Ovary (tissue), 7 donors: ENCODE measurements at regions not wholly inside any gene's neighbourhood (a gene's known extent, or its start where the extent isn't known, plus 50 kb on each side); places are given as distances from the start of the nearest gene placed in this dataset.

Experiments used
- DNase-seq, 5 donors: peaks; one replicate each; pipeline ENCODE4 v3.0.0-alpha.2; 2019 to 2020
- H3K27ac ChIP-seq, 2 donors: fragments of 200-600 bp; one replicate each; pipeline versions ENCODE4 v1.5.1 to v1.8.0; 2019 to 2022
- H3K27me3 ChIP-seq: fragments of 200-600 bp; one replicate; pipeline ENCODE4 v1.8.0; 2022
- H3K36me3 ChIP-seq: fragments of 200-600 bp; sonication (generic); one replicate; pipeline ENCODE4 v1.5.1; 2019
- H3K4me1 ChIP-seq: one replicate; pipeline ENCODE4 v1.8.1; 2013; ENCODE audit warnings: mild to moderate bottlenecking, moderate library complexity; ENCODE audit not compliant: insufficient read depth
- H3K4me3 ChIP-seq: fragments of 200-600 bp; sonication (generic); one replicate; pipeline ENCODE4 v1.5.1; 2017
- H3K9me3 ChIP-seq, 2 donors: fragments of 200-600 bp in 1 of 2; sonication (generic) in 1 of 2; one replicate each; pipeline versions ENCODE4 v1.5.1 to v1.8.1; 2013 to 2019; ENCODE audit warnings: mild to moderate bottlenecking in 1 of 2, moderate library complexity in 1 of 2
- EP300 ChIP-seq: sonication (generic); formaldehyde crosslinking; IDR thresholded peaks from one replicate; pipeline ENCODE4 v1.6.1; 2017; ENCODE audit warnings: antibody characterized with exemption
- POLR2A ChIP-seq: fragments of 450-650 bp; IDR thresholded peaks from one replicate; pipeline ENCODE4 v1.6.1; 2017; ENCODE audit warnings: antibody characterized with exemption, mild to moderate bottlenecking, moderate library complexity
- WGBS, 3 donors: extraction: QIAGEN DNeasy Blood & Tissue Kit in 1 of 3; methylation state at CpG; one replicate each; pipeline versions ENCODE4 v1.1.5 to v1.1.7; 2013 to 2017; 5-methylcytosine and 5-hydroxymethylcytosine counted together
- intact Hi-C, 4 donors: fragments of 100-400 bp; cut with DNase I; formaldehyde crosslinking; loops; one replicate each; pipeline versions ENCODE4 v1.11.0 to v1.15.1; 2022 to 2023
- TF ChIP-seq, protein P1 (sequence below), 3 donors: fragments of 450-650 bp in 2 of 3; fragments of 200-600 bp in 1 of 3; IDR thresholded peaks; one replicate each; pipeline versions ENCODE4 v1.5.1 to v1.8.0; 2016 to 2022; ENCODE audit warnings: antibody characterized with exemption in 3 of 3, mild to moderate bottlenecking in 1 of 3
- donor health status: DM: no; HTN: no; CAD: no; lungs with moderate emphysema.
- donor health status: DM: no; HTN: no; CAD: no.
- donor health status: Bipolar disorder and iron deficiency.
- donor health status: DM: no; HTN: no; CAD: no.
- donor health status: DM: yes; HTN: yes; CAD: no.

DNA sequence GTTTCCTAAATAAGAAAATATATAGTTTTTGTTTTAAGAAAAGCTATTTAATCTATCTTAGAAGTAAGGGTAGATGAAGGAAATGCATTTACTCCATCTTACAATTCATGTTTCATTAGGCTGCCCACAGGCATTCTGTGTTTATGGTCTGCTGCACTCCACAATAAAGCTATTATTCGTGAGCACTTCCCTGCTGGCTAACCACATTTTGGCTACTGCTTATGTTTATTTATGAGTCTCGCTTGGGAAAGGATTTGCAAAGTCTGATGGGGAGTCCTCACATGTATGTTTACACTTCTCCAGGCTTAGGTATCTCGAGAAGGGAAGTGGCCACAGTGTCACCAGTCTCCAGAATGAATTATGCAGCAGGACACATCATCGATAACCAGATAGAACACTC lies 260.8 kb upstream of the VCX start:
- WGBS, 3 donors: 41 to 54% (median 41%) methylated on average over 4 of the region's 4 CpGs
- H3K36me3 ChIP-seq: no peaks in the 10 kb centered on the region
- H3K9me3 ChIP-seq: no peaks in the 10 kb centered on the region
- no peaks in the 10 kb centered on the region for H3K27me3 ChIP-seq
- H3K4me3 ChIP-seq: no peak overlapping the region
- no peak for DNase-seq
- no peak overlapping the region for H3K27ac ChIP-seq
- TF ChIP-seq EP300 (no peak), POLR2A (no peak)
- TF ChIP-seq, protein P1, sequence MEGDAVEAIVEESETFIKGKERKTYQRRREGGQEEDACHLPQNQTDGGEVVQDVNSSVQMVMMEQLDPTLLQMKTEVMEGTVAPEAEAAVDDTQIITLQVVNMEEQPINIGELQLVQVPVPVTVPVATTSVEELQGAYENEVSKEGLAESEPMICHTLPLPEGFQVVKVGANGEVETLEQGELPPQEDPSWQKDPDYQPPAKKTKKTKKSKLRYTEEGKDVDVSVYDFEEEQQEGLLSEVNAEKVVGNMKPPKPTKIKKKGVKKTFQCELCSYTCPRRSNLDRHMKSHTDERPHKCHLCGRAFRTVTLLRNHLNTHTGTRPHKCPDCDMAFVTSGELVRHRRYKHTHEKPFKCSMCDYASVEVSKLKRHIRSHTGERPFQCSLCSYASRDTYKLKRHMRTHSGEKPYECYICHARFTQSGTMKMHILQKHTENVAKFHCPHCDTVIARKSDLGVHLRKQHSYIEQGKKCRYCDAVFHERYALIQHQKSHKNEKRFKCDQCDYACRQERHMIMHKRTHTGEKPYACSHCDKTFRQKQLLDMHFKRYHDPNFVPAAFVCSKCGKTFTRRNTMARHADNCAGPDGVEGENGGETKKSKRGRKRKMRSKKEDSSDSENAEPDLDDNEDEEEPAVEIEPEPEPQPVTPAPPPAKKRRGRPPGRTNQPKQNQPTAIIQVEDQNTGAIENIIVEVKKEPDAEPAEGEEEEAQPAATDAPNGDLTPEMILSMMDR (IDR thresholded peaks at IDR 0.05): no peak
- intact Hi-C loops: no loop called here
- no peaks in the 10 kb centered on the region for H3K4me1 ChIP-seq

DNA sequence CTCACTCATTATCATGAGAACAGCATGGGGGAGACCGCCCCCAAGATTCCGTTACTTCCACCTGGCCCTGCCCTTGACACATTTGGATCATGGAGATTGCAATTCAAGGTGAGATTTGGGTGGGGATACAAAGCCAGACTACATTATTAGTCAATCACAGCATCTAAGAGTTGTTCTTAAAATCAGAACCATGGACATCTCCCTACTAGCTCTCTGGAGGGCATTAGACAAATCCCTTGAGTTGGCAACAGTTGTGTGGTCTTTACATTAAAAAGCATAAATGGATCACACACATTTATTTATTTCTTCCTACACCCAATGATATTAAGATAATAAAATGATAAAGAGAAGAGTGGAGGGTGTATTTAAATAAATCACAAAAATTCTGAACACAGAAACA lies 262.8 kb upstream of the VCX start:
- Histone ChIP-seq H3K27ac (no peak overlapping the region), H3K4me3 (no peak overlapping the region), H3K36me3 (no peaks in the 10 kb centered on the region), H3K9me3 (no peaks in the 10 kb centered on the region), H3K4me1 (no peaks in the 10 kb centered on the region), H3K27me3 (no peaks in the 10 kb centered on the region)
- no peak for DNase-seq
- intact Hi-C loops: no loop called here
- 60 to 73% (median 65%) methylated on average over 2 of the region's 2 CpGs for WGBS, 3 donors
- TF ChIP-seq POLR2A (no peak), EP300 (no peak)
- TF ChIP-seq, protein P1 (IDR thresholded peaks at IDR 0.05): no peak

DNA sequence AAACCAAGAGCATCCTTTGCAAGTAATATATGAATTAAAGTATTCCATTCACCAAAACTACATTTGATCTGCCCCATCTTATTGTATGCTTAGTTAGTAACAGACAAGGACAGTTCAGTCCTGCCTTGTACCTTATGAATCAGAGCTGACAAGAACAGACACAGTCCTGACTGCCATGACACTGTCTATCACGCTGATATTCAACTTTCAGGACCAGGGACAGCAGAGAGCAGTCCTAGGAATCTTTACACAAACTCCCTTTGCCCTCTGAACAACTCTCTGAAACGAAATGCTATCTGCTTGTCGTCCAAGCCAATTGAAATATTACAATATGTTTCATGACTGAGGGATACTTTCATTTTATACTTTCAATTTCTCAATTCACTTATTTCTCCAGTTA lies 268.6 kb upstream of the VCX start:
- intact Hi-C loops: no loop called here
- DNase-seq: no peak
- TF ChIP-seq POLR2A: no peak
- TF ChIP-seq, protein P1 (IDR thresholded peaks at IDR 0.05): no peak
- no peak for TF ChIP-seq EP300
- Histone ChIP-seq H3K9me3 (no peaks in the 10 kb centered on the region), H3K27ac (no peak overlapping the region), H3K4me3 (no peak overlapping the region), H3K4me1 (no peaks in the 10 kb centered on the region), H3K36me3 (no peaks in the 10 kb centered on the region), H3K27me3 (no peaks in the 10 kb centered on the region)
- WGBS, 3 donors: 1 to 2% (median 2%) methylated on average over 3 of the region's 3 CpGs

DNA sequence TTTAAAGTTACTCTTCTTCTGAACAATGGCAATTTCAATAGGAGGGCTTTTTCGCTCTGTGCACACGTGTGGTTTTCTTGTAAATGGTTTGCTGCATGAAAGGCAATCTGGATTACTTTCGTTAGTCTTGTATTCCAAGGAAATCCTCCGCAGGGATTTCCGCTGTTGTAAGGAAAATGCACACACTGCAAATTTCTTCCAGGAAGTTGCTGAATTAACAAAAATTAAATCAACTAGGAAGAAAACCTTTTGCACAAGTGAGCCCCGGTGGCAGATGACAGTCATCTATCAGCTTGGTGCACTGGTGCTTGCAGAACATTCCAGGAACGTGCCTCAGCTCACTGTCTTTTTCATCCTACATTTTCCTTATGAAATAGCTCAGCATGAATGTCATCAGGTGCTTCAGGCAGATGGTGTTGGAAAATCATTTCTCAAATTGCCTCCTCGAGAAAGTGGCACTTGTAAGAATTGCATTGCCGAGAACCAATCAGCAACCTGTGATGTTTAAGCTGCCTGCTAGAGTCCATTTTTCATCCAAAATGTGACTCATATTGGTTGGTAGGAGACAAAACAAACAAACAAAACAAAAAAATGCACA lies 272.4 kb upstream of the VCX start:
- H3K4me1 ChIP-seq: no peaks in the 10 kb centered on the region
- TF ChIP-seq POLR2A: no peak

DNA sequence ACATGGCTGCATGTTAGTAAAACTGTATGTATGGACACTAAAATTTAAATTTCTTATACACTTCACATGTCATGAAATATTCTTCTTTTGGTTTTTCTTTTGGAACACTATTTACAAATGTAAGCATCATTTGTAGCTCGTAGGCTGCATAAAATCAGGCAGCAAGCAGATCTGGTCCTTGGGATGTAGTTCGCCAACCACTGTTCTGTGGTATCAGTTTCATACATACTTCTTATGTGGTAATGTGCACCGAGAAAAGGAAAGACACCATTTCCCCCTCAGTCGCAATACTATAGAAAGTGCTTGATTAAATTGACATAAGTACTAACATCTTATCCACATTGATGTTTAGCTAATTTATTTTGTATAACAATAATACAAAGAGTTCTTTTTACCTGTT lies 274.4 kb upstream of the VCX start:
- TF ChIP-seq EP300 (no peak), POLR2A (no peak)
- TF ChIP-seq, protein P1 (IDR thresholded peaks at IDR 0.05): no peak
- WGBS, 3 donors: 83 to 86% (median 85%) methylated on average over 4 of the region's 4 CpGs
- no peak overlapping the region for H3K4me3 ChIP-seq
- H3K27ac ChIP-seq: no peak overlapping the region
- no peaks in the 10 kb centered on the region for H3K9me3 ChIP-seq
- intact Hi-C loops: no loop called here
- no peaks in the 10 kb centered on the region for H3K27me3 ChIP-seq
- no peaks in the 10 kb centered on the region for H3K36me3 ChIP-seq
- no peak for DNase-seq
- H3K4me1 ChIP-seq: no peaks in the 10 kb centered on the region

More for the DNA sequence above, 272.4 kb upstream of the VCX start:
- WGBS, 3 donors: 77 to 86% (median 81%) methylated on average over 9 of the region's 9 CpGs
- DNase-seq: no peak
- intact Hi-C loops: no loop called here
- H3K9me3 ChIP-seq: no peaks in the 10 kb centered on the region
- H3K36me3 ChIP-seq: no peaks in the 10 kb centered on the region
- no peaks in the 10 kb centered on the region for H3K27me3 ChIP-seq
- no peak overlapping the region for H3K4me3 ChIP-seq
- no peak overlapping the region for H3K27ac ChIP-seq
